Left ventricle myocardium inferior (tissue), 1 donor: ENCODE measurements at regions not wholly inside any gene's neighbourhood (a gene's known extent, or its start where the extent isn't known, plus 50 kb on each side); places are given as distances from the start of the nearest gene placed in this dataset.

Experiments
- DNase-seq: peaks from one replicate; pipeline ENCODE4 v3.0.0-alpha.2; 2020
- H3K27ac ChIP-seq: fragments of 200-600 bp; replicated peaks from 2 replicates; pipeline ENCODE4 v1.8.0; 2021
- H3K27me3 ChIP-seq: fragments of 200-600 bp; 2 replicates; pipeline ENCODE4 v1.8.0; 2021; ENCODE audit warnings: low read depth
- H3K36me3 ChIP-seq: fragments of 200-600 bp; 2 replicates; pipeline ENCODE4 v1.8.0; 2021
- H3K4me1 ChIP-seq: fragments of 200-600 bp; 2 replicates; pipeline ENCODE4 v1.8.0; 2021
- H3K4me3 ChIP-seq: fragments of 200-600 bp; 2 replicates; pipeline ENCODE4 v1.8.0; 2021; ENCODE audit warnings: mild to moderate bottlenecking, moderate library complexity
- H3K9me3 ChIP-seq: fragments of 200-600 bp; replicated peaks from 2 replicates; pipeline ENCODE4 v1.8.0; 2021
- CTCF ChIP-seq: fragments of 200-600 bp; IDR thresholded peaks from 2 replicates; pipeline ENCODE4 v1.8.0; 2021; ENCODE audit warnings: antibody characterized with exemption, mild to moderate bottlenecking, borderline replicate concordance
- intact Hi-C: fragments of 100-400 bp; cut with micrococcal nuclease; formaldehyde crosslinking; loops from one replicate; pipeline ENCODE4 v1.11.0; 2022
- donor health status: DM: no; HTN: yes; CAD: no; lungs with severe emphysema.

- Histone ChIP-seq H3K27me3 (peaks cover 83% of the 10 kb centered on the region), H3K4me1 (peaks cover 34% of the 10 kb centered on the region), H3K9me3 (no peaks in the 10 kb centered on the region), H3K4me3 (no peak overlapping the region), H3K36me3 (no peaks in the 10 kb centered on the region), H3K27ac (no peak overlapping the region)
- TF ChIP-seq CTCF, result no peak
- no peak for DNase-seq
- intact Hi-C loops, result no loop called here
Observed at GRCh38 chr11:69982690-69983570, 95.2 kb upstream of the ANO1 start.

- Histone ChIP-seq H3K27ac (no peak overlapping the region), H3K4me3 (no peak overlapping the region), H3K4me1 (peaks cover 34% of the 10 kb centered on the region), H3K27me3 (peaks cover 88% of the 10 kb centered on the region), H3K36me3 (no peaks in the 10 kb centered on the region), H3K9me3 (no peaks in the 10 kb centered on the region)
- intact Hi-C loops, result no loop called here
- TF ChIP-seq CTCF, result no peak
- no peak for DNase-seq
Observed at GRCh38 chr11:69983571-69983877, 94.6 kb upstream of the ANO1 start.

GRCh38 chr11:69983897-69984438 lies 94.1 kb upstream of the ANO1 start:
- no peak for DNase-seq
- H3K4me1 ChIP-seq, result peaks cover 34% of the 10 kb centered on the region
- no peak for TF ChIP-seq CTCF
- H3K4me3 ChIP-seq, result no peak overlapping the region
- intact Hi-C loops, result no loop called here
- H3K9me3 ChIP-seq, result no peaks in the 10 kb centered on the region
- H3K27me3 ChIP-seq, result peaks cover 91% of the 10 kb centered on the region
- H3K27ac ChIP-seq, result no peak overlapping the region
- H3K36me3 ChIP-seq, result no peaks in the 10 kb centered on the region

GRCh38 chr11:69984457-69985261 lies 93.5 kb upstream of the ANO1 start:
- Histone ChIP-seq H3K4me1 (peaks cover 31% of the 10 kb centered on the region), H3K36me3 (no peaks in the 10 kb centered on the region), H3K27me3 (peaks cover 96% of the 10 kb centered on the region), H3K27ac (peak overlapping the region; percentile 76), H3K4me3 (no peak overlapping the region), H3K9me3 (no peaks in the 10 kb centered on the region)
- intact Hi-C loops, result no loop called here
- no peak for DNase-seq
- no peak for TF ChIP-seq CTCF

- intact Hi-C loops, result no loop called here
- Histone ChIP-seq H3K27me3 (peaks cover 96% of the 10 kb centered on the region), H3K9me3 (no peaks in the 10 kb centered on the region), H3K27ac (peak overlapping the region; percentile 76), H3K36me3 (no peaks in the 10 kb centered on the region), H3K4me1 (peaks cover 31% of the 10 kb centered on the region), H3K4me3 (peak overlapping the region; percentile 60)
- no peak for TF ChIP-seq CTCF
- no peak for DNase-seq
Observed at GRCh38 chr11:69985331-69985640, 92.8 kb upstream of the ANO1 start.
